Mesodermal cell (in vitro differentiated cells): ENCODE measurements at regions not wholly inside any gene's neighbourhood (a gene's known extent, or its start where the extent isn't known, plus 50 kb on each side); places are given as distances from the start of the nearest gene placed in this dataset.
"Not testable (repeated sequence)": the region's sequence is repeated elsewhere in the genome, so short reads cannot be mapped to it uniquely, and the experiment has no call there.

Experiments
- H3K27ac ChIP-seq: 2 replicates; pipeline ENCODE4 v1.7.0; 2013; ENCODE audit warnings: mild to moderate bottlenecking, low read depth, low read length, moderate library complexity; ENCODE audit not compliant: severe bottlenecking
- H3K36me3 ChIP-seq: 2 replicates; pipeline ENCODE4 v1.7.1; 2013; ENCODE audit warnings: mild to moderate bottlenecking, low read length, moderate library complexity; ENCODE audit not compliant: control insufficient read depth, insufficient read depth
- H3K4me1 ChIP-seq: one replicate; pipeline ENCODE4 v1.7.1; 2013; ENCODE audit warnings: mild to moderate bottlenecking, low read length; ENCODE audit not compliant: insufficient read depth, control insufficient read depth, poor library complexity, severe bottlenecking
- H3K4me3 ChIP-seq: 2 replicates; pipeline ENCODE4 v1.7.0; 2013; ENCODE audit warnings: low read length, control low read depth, mild to moderate bottlenecking; ENCODE audit not compliant: insufficient read depth, poor library complexity, severe bottlenecking; ENCODE audit errors: extremely low read depth
- H3K9me3 ChIP-seq: 2 replicates; pipeline ENCODE4 v1.7.1; 2013; ENCODE audit warnings: mild to moderate bottlenecking, low read length, moderate library complexity; ENCODE audit not compliant: control insufficient read depth
- WGBS, 2 experiments: methylation state at CpG; one replicate each; pipeline ENCODE4 v1.1.5; 2013; ENCODE audit warnings: missing lambda C conversion rate in 2 of 2; ENCODE audit not compliant: insufficient coverage in 2 of 2; 5-methylcytosine and 5-hydroxymethylcytosine counted together

- Histone ChIP-seq H3K4me3 (no peak overlapping the region), H3K27ac (no peak overlapping the region), H3K9me3 (no peaks in the 10 kb centered on the region), H3K36me3 (no peaks in the 10 kb centered on the region), H3K4me1 (peaks cover 2% of the 10 kb centered on the region)
- WGBS, 2 experiments = 75% methylated on average over 1 of the region's 3 CpGs; no CpG with 5 or more reads in 1 of the 2 experiments
Measured at GRCh38 chrX:150100261-150100660, 162.0 kb upstream of the EOLA2 start.

GRCh38 chrX:150118476-150118875 lies 180.2 kb upstream of the EOLA2 start:
- WGBS, 2 experiments = 85 to 94% methylated on average over 3 to 6 of the region's 7 CpGs
- Histone ChIP-seq H3K4me3 (no peak overlapping the region), H3K9me3 (no peaks in the 10 kb centered on the region), H3K4me1 (no peaks in the 10 kb centered on the region), H3K27ac (no peak overlapping the region), H3K36me3 (no peaks in the 10 kb centered on the region)

- H3K27ac ChIP-seq = no peak overlapping the region
- WGBS, 2 experiments = 80% methylated on average over 1 of the region's 2 CpGs; no CpG with 5 or more reads in 1 of the 2 experiments
- no peaks in the 10 kb centered on the region for H3K9me3 ChIP-seq
- H3K36me3 ChIP-seq = no peaks in the 10 kb centered on the region
- H3K4me3 ChIP-seq = no peak overlapping the region
- H3K4me1 ChIP-seq = no peaks in the 10 kb centered on the region
Measured at GRCh38 chrX:150119323-150119722, 181.0 kb upstream of the EOLA2 start.

GRCh38 chrX:150125045-150125444 lies 186.8 kb upstream of the EOLA2 start:
- not testable (repeated sequence) for H3K4me1 ChIP-seq, H3K36me3 ChIP-seq, H3K9me3 ChIP-seq, H3K27ac ChIP-seq, H3K4me3 ChIP-seq
- no CpG with 5 or more reads among the region's 2 CpGs for WGBS, 2 experiments

- no CpG with 5 or more reads among the region's 3 CpGs for WGBS, 2 experiments
- no peak overlapping the region for H3K27ac ChIP-seq
- no peak overlapping the region for H3K4me3 ChIP-seq
- H3K4me1 ChIP-seq = no peaks in the 10 kb centered on the region
- H3K36me3 ChIP-seq = no peaks in the 10 kb centered on the region
- H3K9me3 ChIP-seq = no peaks in the 10 kb centered on the region
Measured at GRCh38 chrX:150127216-150127615, 188.9 kb upstream of the EOLA2 start.

- no peaks in the 10 kb centered on the region for H3K36me3 ChIP-seq
- no peak overlapping the region for H3K4me3 ChIP-seq
- no peaks in the 10 kb centered on the region for H3K9me3 ChIP-seq
- 80 to 85% methylated on average over 1 to 2 of the region's 4 CpGs for WGBS, 2 experiments
- H3K27ac ChIP-seq = no peak overlapping the region
- H3K4me1 ChIP-seq = no peaks in the 10 kb centered on the region
Measured at GRCh38 chrX:150143721-150144440, 205.6 kb upstream of the EOLA2 start.

GRCh38 chrX:150146271-150146896 lies 208.1 kb upstream of the EOLA2 start:
- 67 to 100% methylated on average over 1 of the region's 1 CpG for WGBS, 2 experiments
- Histone ChIP-seq H3K9me3 (no peaks in the 10 kb centered on the region), H3K4me3 (no peak overlapping the region), H3K4me1 (no peaks in the 10 kb centered on the region), H3K27ac (no peak overlapping the region), H3K36me3 (no peaks in the 10 kb centered on the region)

- Histone ChIP-seq H3K9me3 (no peaks in the 10 kb centered on the region), H3K27ac (no peak overlapping the region), H3K36me3 (no peaks in the 10 kb centered on the region), H3K4me3 (no peak overlapping the region), H3K4me1 (no peaks in the 10 kb centered on the region)
- WGBS, 2 experiments = 100% methylated on average over 1 of the region's 5 CpGs; no CpG with 5 or more reads in 1 of the 2 experiments
Measured at GRCh38 chrX:150148749-150149672, 210.7 kb upstream of the EOLA2 start.

- Histone ChIP-seq H3K27ac (no peak overlapping the region), H3K36me3 (no peaks in the 10 kb centered on the region), H3K4me1 (peaks cover 2% of the 10 kb centered on the region), H3K4me3 (no peak overlapping the region), H3K9me3 (no peaks in the 10 kb centered on the region)
- 60% methylated on average over 1 of the region's 4 CpGs; no CpG with 5 or more reads in 1 of the 2 experiments for WGBS, 2 experiments
Measured at GRCh38 chrX:150150076-150150779, 211.9 kb upstream of the EOLA2 start.

GRCh38 chrX:150150780-150151125 lies 212.4 kb upstream of the MAMLD1 start:
- Histone ChIP-seq H3K36me3 (no peaks in the 10 kb centered on the region), H3K9me3 (no peaks in the 10 kb centered on the region), H3K4me3 (no peak overlapping the region), H3K27ac (no peak overlapping the region), H3K4me1 (peaks cover 4% of the 10 kb centered on the region)
- WGBS, 2 experiments = 86 to 100% methylated on average over 1 of the region's 2 CpGs
